Activated T-cell treated with anti-CD3 and anti-CD28 coated beads for 24 hours (primary cell): ENCODE measurements at regions not wholly inside any gene's neighbourhood (a gene's known extent, or its start where the extent isn't known, plus 50 kb on each side); places are given as distances from the start of the nearest gene placed in this dataset.

Source experiments
- DNase-seq: peaks from one replicate; pipeline ENCODE4 v3.0.0-alpha.2; 2020; ENCODE audit warnings: low read depth

DNA sequence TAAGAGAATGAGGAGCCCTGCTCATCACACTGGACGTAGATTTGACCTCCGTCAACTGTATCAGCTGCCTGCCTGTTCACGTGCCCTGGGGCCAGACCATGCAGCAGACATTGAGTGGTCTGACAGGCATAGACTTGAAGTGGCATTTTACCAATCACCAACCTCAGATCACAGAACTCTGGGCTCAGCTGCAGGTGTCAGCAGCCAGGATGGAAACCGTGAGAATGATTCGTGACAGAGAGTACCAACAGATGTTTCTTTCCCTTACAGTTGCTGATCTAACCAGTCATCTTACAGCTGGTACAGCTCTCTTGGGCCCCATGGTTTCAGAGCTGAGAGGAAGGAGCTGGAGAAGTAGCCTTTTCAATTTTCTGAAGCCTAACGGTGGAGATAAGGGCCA, 148.9 kb downstream of the EN1 start:
- DNase-seq, result no peak

DNA sequence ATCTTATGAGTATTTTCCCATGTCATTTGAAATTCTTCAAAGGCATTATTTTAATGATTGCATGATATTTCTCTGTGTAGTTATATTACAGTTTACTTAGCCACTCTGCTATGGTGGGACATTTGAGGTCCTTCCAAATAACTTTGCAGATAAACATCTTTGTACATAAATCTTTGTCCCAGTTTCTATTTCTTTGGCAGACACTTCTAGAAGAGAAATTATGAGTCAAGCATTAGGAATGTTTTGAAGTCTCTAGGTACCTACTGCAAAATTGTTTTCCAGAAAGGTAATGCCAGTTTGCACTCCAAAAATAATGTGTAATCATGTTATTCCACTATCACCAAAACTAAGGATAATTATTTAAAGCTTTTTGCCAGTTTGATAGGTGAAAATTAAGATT, 149.7 kb downstream of the EN1 start:
- DNase-seq, result no peak

DNA sequence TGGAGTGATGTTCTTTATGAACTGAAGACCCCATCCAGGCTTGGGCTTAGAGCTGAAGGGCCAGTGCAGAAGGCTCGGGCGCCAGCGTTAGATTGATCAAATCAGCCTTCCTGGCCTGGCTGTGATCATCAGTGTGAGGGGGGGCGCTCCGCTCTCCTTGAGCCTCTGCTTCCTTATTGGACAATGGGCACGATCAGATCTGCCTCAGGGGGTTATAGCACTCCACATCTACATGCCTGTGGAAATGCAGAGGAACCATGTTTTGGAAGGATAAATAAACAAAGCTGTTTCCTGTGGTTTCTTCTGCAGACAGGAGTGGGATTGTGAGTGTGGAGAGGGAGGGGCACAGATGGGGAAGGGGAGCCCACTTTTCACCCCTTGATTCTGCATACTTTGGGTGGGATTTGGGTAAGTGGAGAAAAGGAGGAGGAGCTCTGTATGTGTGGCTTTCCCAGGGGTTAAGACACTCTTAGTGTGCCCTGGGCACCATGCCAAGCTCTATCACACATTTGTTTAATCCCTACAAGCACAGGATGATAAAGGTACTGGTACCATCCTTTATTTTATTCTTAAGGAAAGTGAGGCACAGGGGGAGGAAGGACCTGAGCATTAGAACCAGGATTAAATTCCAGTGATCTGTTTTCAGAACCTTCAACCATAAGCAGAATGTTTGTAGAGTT, 150.5 kb downstream of the EN1 start:
- no peak for DNase-seq

DNA sequence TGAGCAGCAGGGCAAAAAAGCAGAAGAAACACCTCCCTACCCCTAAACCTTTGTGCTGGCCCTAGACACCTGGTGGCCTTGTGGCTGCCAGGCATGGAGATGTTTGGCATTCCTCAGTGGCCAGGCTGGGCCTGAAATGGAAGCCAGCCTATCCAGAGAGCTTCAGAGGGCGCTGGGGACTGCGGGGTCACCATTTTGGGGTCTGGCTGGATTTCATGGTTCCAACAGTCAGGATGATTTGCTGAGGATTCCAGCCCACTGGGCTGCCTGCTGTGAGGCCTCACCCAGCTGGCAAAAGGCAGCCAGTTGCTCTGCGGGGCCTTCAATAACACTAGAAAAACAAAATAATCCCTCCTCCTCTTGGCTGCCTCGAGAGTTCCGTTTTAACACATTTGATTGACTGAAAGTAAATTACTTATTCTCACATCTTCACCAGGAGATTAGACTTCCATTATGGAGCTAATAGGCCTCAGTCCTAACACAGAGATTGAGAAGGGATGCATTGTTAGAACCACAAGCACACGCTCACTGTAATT, 154.1 kb downstream of the EN1 start:
- DNase-seq, result no peak

GRCh38 chr2:118689874-118690273, 157.6 kb downstream of the EN1 start:
- no peak for DNase-seq

DNA sequence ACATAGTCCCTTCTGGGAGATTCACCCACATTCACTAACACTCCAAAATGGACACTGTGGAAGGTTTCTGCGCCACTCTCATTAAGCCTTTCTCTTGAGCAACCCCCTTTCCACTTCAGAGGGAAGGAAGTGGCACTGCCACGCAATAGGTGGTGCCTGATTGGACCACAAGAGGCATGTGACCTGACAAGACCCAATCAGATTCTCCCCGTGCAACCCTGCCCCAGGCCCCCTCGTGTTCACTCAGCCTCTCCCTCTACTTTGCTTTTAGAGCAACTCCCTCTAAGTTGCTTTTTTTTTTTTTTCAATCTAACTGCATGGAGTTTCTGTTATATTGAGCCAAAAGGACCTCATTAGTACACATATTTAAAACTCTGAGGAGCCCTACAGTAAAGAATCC, 158.0 kb downstream of the EN1 start:
- no peak for DNase-seq

DNA sequence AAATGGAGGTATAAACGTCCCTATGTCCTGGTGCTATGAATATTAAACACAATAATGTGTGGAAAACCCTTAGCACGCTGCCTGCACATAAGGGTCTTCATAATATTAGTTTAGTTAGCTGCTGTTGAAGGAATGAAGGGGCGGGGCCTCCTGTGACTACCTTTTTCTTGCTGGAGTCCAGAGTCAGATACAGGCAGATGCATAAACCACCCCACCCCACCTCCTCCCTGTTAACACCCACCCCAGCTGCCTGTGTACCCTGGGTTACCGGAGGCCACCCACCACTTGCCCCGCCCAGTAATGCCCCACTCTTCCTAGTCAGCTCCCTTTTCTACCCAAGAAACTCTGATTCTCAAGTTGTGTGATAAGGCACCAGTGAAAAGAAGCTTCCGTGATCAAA, 158.4 kb downstream of the EN1 start:
- DNase-seq, result no peak

- no peak for DNase-seq
These were observed 159.8 kb downstream of the EN1 start for GRCh38 chr2:118687698-118688097.

- DNase-seq, result no peak
These were observed 160.3 kb downstream of the EN1 start for GRCh38 chr2:118687192-118687591.

GRCh38 chr2:118686346-118686745, 161.1 kb downstream of the EN1 start:
- DNase-seq, result no peak

DNA sequence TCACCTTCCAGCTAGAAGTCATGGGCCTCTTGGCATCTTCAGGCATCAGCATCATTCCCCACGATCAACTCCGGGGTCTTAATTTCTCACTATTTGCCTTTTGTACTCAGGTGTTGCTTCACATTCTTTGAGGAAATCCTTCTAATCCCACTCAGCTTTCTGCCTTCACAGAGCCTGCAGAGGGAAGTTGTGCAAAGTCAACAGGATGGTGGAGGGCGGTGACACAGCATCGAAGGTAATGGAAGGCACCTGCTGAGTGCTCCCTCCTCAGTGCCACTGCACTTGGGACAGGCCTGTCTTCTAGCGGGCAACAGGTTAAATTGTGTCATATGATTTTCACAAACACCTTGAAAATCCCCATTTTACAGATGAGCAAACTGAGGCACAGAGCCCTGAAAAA, 164.0 kb downstream of the EN1 start:
- DNase-seq, result no peak

GRCh38 chr2:118678985-118679384, 168.5 kb downstream of the EN1 start:
- no peak for DNase-seq

DNA sequence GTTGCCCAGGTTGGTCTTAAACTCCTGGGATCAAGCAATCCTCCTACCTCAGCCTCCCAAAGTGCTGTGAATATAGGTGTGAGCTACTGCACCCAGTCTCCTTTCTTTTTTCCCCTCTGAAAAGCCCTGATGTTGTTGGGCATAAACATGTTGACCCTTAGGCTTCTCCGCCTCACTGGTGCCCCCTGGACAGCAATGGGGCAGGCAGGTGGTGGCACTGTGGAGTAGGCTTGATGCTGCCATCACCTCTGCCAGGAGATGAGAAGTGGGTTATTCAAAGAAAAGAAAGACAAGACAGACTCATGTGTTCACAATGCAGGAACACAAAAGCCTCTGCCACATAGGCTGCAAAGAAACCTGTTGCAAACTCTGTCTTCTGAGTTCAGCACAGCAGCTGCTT, 169.9 kb downstream of the EN1 start:
- DNase-seq, result no peak

DNA sequence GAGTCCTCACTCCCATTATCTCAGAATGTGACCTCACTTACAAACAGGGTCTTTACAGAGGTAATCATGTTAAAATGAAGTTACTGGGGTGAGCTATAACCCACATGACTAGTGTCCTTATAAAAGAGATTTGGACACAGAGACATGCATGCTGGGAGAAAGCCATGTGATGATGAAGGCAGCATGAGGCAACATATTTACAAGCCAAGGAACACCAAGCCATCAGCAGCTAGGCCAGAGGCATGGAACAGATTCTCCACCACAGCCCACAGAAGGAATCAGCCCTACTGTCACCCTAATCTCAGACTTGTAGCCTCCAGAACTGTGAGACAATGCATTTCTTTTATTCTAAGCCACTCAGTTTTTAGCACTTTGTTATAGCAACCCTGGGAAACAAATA, 171.9 kb downstream of the EN1 start:
- DNase-seq, result no peak

GRCh38 chr2:118672571-118673158, 174.8 kb downstream of the EN1 start:
- DNase-seq, result no peak

GRCh38 chr2:118671701-118672454, 175.6 kb downstream of the EN1 start:
- DNase-seq, result no peak

GRCh38 chr2:118670838-118671237, 176.6 kb downstream of the EN1 start:
- no peak for DNase-seq

DNA sequence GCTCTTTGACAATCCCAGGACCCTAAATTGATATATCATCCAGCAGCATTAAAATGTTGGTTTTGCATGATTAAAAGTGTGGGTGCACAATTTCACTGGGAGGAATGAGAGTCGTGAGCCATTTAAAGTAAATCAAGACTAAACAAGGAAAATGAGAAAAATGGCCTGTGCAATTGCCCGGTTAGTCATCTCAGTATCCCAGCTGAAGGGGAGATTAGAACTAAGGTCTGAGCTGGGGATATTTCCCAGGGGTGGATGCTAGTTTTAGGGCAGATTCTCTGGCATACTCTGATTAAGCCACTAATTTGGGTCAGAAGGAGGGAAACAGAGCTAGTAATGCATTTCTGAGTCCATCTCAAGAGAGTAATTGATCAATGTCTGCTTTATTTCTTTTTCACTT, 177.2 kb downstream of the EN1 start:
- DNase-seq, result no peak

DNA sequence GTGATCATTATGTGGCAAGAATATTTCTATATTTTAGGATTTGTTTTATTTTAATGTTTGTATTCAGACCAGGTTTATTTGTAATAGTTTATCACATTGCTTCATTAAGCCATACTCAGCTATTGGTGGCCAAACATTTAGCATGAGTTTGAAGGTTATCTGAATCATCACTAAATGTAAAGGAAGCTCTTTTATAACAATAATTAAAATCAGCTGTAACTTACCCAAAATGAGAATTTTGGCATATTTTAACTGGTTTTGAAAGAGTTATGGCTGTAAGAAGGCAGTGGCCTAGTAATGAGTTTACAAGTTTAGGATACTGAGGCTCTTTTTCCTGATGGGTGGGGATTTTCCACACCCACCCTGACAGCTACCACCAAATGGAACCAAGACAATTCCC, 177.8 kb downstream of the EN1 start:
- no peak for DNase-seq

GRCh38 chr2:118668431-118669424, 178.7 kb downstream of the EN1 start:
- DNase-seq, result no peak

DNA sequence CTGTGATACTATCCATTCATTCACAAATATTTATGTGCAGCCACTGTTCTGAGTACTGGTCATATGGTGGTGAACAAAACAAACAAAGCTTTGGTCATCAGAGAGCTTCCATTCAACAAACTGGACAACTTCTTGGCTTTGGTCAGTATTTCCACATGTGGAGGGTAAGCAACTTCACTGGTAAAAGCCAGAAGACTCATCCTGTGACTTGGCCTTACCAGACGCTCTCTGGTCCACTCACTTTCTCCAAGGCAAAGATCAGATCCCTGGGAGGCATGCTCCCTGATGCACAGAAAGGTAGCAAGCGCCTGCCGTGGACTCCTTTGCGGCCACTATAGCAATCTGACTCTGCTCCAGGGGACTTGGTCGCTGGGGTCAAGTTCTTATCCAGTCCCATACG, 179.5 kb downstream of the EN1 start:
- no peak for DNase-seq

DNA sequence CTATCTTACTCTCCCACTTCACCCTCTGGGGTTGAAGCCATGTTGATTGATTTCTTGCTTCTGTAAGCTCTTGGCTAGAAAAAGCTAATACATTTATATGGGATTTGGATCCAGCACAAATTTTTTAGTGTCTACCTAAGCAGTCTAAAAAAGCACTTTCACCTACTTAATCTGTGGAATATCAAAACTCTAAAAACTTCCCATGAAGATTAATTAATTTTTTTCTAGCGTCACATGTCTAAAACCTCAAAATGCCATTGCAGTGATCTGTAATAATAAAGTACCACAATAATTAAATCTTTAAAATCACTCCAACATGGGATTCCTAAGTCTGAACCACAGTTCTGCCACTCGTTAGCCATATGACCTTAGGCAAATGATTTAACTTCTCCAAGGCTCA, 180.1 kb downstream of the EN1 start:
- no peak for DNase-seq
